NCI-H2107 treated with DMSO at 0.1 percent for 48 hours (cell line): ENCODE measurements at regions not wholly inside any gene's neighbourhood (a gene's known extent, or its start where the extent isn't known, plus 50 kb on each side); places are given as distances from the start of the nearest gene placed in this dataset.
"Not testable (repeated sequence)": the region's sequence is repeated elsewhere in the genome, so short reads cannot be mapped to it uniquely, and the experiment has no call there.

ENCODE experiments used
- DNase-seq: peaks from one replicate; lab custom pipeline; 2025; ENCODE audit not compliant: unreplicated experiment; lab: John Stamatoyannopoulos, UW

DNA sequence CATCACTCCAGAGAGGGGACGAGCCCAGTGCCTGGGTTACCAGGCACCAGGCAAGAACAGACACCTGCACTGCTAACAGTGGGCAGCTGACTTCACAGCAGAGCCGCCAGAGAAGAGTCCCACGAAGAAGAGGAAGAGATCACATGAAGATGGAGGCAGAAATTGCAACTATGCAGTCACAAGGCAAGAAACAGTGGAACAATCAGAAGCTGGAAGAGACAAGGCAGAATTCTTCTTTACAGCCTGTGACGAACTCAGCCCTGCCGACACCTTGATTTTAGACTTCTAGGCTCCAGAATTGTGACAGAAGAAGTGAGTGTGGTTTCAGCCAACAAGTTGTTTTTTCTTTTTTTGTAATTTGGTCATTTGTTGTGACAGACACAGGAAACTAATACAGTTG, 59.2 kb downstream of the IL12A start:
- DNase-seq, result no peak

DNA sequence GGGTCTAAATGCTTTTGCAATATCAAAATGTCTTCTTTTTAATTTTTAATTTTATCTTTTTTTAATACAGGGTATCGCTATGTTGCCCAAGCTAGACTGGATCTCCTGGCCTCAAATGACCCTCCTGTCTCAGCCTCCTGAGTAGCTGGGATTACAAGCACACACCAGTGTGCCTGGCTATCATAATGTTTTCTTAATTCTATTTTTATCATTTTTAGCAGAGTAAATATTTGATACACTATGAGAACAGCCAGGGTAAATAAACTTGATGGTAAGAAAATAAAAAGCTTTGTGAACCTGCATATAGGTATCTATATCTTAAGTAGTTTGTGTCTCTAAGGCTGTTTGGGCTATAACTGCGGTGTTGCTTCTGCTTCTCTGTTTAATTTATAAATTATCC, 60.4 kb downstream of the IL12A start:
- no peak for DNase-seq

DNA sequence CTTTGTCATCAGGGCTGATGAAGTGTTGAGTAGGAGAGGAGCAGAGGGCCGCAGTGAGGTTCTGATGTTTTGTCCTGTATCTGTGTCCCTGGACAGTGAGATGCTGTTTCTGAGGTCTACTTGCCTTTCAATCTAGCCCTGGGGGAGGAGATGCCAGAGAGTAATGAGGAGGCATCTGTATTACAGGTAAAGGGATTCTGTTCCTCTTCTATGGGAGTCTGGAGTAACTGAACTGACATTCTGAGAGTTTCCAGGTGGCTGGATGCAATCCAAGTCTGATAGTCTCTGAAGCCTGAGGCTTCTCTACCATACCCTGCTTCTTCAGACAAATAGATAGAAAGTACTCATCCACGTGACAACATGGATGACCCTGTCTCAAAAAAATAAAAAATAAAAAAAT, 60.9 kb downstream of the IL12A start:
- no peak for DNase-seq

DNA sequence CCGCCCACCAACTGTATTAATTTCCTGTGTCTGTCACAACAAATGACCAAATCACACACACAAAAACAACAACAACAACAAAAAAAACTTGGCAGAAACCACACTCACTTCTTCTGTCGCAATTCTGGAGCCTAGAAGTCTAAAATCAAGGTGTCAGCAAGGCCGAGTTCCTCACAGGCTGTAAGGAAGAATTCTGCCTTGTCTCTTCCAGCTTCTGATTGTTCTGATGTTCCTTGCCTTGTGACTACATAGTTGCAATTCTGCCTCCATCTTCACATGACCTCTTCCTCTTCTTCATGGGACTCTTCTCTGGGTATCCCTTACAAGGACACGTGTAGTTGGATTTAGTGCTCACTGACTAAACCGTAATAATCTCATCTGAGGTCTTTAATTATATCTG, 61.4 kb downstream of the IL12A start:
- DNase-seq, result no peak

DNA sequence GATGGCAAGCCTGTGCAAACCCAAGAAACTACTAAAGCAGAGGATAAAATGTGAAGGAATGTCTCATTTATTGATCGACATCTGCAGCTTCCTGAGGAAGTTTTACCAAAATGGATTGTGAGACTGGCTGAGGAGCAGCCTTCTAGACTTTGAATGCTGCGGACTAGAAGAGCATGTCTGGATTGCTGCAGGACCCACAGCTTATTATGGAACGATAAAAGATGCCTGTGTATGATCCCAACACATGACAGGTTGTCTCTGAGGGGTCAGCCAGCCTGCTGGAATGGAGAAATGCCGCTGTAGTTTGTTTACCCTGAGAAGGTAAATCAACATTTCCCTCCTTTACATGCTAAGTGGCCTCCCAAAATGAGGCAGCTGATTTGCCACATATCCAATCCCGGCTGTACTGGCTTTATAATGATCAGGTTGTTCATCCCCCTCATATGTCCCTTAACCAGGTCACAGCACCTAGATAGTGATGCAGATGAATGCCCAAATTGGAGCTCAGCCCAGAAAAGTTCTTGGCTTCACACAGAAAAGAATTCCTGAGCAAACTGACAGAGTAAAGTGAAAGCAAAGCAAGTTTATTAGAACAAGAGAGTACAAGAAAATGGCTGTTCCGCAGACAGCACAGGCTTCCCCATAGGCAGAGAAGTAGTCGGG, 63.9 kb downstream of the IL12A start:
- no peak for DNase-seq

DNA sequence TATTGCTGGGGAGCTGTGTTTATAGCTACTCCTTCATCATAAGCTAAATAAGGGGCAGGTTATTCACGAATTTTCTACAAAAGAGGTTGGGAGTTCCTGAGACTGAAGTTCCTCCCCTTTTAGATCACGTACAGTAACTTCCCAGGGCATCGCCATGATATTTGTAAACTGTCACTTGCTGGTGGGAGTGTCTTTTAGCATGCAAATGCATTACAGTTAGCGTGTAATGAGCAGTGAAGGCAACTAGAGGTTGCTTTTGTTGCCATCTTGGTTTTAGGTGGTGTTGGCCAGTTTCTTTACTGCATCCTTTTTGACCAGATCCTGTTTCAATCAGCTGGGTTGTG, 64.4 kb downstream of the IL12A start:
- DNase-seq, result no peak

DNA sequence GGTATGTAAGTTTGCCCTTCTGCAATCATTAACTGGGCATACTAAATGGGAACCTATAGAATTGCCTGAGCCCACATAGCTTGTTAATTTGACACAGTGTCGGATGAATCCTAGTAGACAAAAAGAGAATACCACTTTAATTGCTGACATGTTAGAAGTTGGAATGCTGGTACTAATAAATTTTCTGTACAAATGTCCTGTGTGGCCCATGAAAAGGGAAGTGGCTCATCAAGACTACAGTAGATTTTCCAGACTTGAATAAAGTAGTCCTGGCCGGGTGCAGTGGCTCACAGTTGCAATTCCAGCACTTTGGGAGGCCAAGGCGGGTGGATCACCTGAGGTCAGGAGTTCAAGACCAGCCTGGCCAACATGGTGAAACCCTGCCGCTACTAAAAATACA, 66.2 kb downstream of the IL12A start:
- not testable (repeated sequence) for DNase-seq

DNA sequence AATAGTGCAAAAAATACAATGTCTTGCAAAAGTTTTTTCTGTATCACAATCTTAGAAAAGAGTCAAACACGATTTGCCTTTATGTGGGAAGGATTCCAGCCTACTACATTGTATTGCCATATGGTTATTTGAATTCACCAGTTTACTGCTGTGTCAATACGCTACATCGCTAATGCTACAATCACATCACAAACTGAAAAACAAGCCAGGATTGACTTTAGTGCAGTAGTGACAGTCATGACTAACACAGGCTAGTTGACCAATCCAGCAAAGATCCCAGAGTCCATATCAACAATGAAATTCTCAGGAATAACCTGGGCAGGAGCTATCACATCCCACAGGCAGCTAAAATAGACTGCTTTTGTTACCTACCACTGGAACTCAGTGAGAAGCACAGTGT, 67.0 kb downstream of the IL12A start:
- DNase-seq, result no peak

DNA sequence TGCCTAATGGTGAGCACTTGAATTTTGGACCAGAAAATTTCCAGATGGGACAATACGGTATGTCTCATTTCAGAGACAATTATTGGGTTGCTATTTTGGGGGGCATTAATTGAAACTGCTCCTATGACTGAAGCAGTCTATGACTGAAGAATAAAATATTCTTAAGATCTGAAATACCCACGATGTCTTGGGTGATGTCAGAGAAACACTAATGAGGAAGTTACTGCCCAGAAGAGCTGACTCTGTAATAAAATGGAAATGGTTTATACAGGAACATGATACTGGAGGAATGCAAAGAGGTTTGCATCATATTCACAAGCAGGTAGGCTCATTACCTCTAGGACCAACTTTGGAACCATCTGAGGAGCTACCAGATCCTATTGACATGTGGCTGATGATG, 68.7 kb downstream of the IL12A start:
- no peak for DNase-seq

DNA sequence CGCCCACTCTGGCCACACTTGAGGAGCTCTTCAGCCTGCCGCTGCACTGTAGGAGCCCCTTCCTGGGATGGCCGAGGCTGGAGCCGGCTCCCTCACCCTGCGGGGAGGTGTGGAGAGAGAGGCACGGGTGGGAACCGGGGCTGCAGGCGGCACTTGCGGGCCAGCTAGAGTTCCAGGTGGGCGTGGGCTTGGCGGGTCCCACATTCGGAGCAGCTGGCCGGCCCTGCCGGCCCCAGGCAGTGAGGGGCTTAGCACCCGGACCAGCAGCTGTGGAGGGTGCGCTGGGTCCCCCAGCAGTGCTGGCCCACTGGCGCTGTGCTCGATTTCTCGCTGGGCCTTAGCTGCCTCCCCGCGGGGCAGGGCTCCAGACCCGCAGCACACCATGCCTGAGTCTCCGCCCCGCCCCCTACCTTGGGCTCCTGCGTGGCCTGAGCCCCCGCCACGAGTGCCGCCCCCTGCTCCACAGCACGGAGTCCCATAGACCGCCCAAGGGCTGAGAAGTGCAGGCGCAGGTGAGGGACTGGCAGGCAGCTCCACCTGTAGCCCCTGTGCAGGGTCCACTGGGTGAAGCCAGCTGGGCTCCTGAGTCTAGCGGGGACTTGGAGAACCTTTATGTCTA, 71.9 kb downstream of the IL12A start:
- DNase-seq, result no peak

DNA sequence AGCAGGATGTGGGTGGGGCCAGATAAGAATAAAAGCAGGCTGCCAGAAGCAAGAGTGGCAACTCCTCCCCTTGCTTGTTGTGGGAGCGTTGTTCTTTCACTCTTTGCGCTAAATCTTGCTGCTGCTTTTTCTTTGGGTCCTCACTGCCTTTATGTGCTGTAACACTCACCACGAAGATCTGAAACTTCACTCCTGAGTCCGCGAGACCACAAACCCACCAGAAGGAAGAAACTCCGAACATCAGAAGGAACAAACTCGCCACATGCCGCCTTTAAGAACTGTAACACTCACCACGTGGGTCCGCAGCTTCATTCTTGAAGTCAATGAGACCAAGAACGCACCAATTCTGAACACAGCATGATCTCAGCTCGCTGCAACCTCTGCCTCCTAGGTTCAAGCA, 72.9 kb downstream of the IL12A start:
- DNase-seq, result no peak

DNA sequence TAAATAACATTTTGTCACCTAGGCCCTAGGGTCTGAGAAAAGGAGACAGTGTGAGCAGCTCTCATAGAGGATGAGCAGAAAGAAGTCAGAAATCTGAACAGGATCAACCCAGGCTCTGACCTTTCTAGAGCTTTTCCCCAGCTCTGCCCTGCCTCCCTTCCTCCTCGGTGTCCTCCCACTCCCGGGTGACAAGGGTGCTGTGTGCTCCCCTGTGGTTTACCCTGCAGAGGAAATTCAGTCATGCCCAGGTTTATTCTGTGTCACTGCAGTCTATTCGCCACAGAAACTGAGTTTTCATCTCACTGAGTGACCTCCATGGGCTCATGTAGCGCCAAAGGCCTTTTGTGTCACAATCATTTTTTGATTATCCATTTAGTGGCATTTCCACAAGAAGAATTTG, 76.6 kb downstream of the IL12A start:
- DNase-seq, result no peak

DNA sequence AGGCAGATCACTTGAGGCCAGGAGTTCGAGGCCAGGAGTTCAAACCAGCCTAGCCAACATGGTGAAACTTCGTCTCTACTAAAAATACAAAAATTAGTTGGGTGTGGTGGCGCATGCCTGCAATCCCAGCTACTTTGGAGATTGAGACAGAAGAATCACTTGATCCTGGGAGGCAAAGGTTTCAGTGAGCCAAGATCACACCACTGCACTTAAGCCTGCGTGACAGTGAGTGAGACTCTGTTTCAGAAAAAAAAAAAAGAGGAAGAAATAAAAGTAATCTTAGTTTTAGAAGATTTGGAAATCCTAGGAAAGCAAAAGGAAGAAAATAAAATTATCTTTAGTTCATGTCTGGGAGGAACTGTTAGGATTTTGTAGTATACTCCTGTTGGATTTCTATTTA, 77.2 kb downstream of the IL12A start:
- no peak for DNase-seq

DNA sequence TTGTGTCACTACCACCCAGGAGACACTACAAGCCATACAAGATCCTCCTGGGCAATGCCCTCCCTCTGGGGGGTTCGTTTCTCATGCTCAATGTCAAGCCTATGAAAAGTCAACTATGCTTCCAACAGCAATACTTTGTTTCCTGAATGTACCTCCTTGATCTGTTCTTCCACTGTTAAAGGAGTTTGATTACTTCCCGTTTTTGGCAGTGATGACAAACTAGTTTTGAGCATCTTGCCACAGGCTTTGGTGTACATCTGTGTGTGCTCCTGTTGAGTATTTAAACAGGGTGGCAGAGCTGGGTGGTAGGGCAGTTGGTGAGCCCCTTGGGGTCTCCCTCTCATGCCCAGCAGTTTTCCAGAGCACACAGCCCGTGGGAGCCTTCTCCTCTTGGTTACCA, 81.4 kb downstream of the IL12A start:
- DNase-seq, result no peak

DNA sequence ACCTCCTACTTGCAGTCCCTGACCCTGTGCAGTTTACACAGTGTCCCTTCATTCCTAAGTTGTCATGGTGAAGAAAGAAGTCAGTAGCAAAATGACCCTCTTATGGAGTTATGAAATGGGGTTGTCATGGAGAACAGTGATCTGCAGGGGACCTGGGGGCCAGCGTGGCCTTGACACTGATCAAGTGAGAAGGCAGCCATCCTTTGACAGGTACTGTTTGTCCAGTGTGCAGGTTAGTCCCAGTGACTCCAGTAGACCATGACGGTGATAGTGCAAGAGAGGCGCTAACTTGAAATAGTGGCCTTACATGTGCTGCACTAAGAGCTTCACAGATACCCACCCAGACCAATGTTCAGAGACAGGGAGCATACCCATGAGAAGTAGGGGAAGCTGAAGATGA, 87.9 kb downstream of the IL12A start:
- no peak for DNase-seq

DNA sequence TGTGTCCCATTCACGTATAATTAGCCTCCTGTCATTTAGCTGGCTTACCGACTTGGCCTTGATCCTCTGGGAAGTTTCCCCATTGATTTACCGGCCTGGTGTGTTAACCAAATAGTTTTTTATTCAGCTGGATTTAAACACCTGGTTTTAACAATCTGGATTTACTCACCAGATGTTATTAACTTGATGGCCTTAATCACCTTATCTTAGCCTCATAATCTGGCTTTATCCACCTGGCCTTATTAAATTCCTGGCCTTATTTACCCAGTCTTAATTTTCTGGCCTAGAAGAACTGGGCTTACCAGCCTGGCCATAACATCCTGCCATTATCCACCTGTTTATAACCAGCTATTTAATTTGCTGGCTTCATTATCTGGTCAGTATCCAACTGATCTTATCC, 89.9 kb downstream of the IL12A start:
- no peak for DNase-seq

DNA sequence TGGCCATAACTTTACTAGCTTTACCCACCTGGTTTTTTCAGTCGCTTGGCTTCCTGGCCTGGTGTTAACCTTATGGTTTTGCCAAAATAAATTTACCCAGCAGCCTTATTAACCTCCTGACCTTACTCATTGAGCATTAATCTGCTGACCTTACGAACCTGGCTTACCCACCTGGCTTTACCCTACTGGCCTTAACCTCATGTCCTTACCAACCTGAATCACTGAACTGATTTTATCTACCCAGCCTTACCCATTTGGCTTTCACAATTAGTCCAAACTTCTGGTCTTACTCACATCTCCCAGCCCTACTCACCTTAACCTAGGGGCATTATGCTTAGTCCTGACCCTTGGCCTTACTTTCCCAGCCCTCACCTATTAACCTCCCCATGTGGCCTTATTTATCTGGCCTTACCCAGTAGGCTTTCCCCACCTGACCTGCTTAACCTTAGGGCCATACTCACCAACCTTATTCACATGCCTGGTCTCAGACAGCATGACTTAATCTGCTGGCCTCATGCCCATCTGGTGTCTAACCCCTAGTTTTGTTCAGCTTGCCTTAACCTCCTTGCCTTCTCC, 93.4 kb downstream of the IL12A start:
- no peak for DNase-seq

DNA sequence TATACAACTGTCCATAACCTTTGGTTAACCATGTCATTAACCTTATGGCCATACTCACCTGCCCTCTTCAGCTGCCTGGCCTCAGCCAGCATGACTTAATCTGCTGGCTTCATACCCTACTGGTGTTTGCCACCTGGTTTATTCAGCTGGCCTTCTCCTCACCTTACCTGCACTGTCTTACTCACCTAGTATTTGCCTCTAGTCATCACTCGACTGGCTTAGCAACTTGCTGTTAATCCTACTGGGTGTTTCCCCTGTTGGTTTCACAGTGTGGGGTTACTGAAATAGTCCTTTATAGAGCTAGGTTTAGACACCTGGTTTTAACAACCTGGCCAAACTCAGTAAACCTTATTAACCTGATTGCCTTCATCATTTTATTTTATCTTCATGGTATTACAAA, 96.4 kb downstream of the IL12A start:
- no peak for DNase-seq

DNA sequence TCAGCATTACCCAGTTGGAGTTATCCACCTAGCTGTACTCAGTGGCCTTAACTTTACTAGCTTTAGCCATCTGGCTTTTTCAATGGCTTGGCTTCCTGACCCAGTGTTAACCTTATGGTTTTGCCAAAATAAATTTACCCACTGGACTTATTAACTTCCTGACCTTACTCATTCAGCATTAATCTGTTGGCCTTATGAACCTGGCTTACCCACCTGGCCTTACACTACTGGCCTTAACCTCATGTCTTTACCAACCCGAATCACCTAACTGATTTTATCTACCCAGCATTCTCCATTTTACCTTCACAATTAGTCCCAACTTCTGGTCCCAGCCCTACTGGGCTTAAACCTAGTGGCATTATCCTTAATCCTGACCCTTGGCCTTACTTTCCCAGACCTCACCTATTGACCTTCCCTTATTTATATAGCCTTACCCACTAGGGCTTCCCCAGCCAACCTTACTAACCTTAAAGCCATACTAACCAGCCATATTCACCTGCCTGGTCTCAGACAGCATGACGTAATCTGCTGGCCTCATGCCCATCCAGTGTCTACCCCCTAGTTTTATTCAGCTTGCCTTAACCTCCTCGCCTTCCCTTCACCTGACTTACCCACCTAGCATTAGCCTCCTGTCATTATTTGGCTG, 100.0 kb downstream of the IL12A start:
- DNase-seq, result no peak

DNA sequence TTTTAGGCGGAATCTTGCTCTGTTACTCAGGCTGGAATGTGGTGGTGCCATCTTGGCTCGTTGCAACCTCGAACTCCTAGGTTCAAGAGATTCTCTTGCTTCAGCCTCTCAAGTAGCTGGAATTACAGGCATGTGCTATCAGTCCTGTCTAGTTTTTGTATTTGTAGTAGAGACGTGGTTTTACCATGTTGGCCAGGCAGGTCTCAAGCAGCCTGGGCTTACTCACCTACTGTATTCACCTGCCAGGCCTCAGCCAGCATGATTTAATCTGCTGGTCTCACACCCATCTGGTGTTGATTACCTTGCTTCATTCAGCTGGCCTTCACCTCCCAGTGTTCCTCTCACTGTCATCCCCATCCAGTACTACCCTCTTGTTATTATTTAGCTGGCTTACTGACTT, 102.0 kb downstream of the IL12A start:
- no peak for DNase-seq

DNA sequence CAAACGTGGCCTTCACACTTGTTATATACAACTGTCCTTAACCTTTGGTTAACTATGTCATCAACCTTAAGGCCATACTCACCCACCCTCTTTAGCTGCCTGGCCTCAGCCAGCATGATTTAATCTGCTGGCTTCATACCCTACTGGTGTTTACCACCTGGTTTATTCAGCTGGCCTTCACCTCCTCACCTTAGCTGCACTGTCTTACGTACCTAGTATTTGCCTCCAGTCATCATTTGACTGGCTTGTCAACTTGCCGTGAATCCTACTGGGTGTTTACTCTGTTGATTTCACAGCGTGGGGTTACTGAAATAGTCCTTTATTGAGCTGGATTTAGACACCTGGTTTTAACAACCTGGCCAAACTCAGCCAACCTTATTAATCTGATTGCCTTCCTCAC, 102.8 kb downstream of the IL12A start:
- no peak for DNase-seq

DNA sequence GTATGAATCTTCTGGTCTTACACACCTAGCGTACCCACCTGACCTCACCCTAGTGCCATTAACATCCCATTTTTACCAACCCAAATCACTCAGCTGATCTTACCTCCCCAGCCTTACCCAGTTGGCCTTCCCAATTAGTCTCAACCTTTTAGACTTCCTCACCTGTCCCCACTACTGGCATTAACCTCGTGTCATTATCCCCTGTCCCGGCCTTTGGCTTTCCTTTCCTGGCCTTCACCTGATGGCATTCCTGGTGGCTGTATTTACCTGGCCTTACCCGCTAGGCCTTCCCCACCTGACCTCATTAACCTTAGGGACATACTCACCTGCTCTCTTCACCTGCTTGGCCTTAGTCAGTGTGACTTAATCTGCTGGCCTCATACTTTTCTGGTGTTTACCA, 104.1 kb downstream of the IL12A start:
- no peak for DNase-seq

DNA sequence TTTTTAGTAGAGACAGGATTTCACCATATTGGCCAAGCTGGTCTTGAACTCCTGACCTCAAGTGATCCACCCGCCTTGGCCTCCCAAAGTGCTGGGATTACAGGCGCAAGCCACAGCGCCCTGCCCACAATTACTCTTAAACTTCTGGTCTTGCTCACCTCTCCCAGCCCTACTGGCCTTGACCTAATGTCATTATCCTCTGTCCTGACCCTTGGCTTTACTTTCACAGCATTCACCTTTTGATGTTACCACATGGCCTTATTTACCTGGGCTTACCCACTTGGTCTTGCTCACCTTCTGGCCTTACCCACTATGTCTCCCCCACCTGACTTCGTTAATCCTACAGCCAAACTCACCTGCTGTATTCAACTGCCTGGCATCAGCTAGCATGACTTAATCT, 105.9 kb downstream of the IL12A start:
- DNase-seq, result no peak
